ENCODE measurements at regions not wholly inside any gene's neighbourhood (a gene's known extent, or its start where the extent isn't known, plus 50 kb on each side); places are given as distances from the start of the nearest gene placed in this dataset.
A peak's percentile ranks its signal among the peaks of the same experiment; 100 is the strongest.

DNA sequence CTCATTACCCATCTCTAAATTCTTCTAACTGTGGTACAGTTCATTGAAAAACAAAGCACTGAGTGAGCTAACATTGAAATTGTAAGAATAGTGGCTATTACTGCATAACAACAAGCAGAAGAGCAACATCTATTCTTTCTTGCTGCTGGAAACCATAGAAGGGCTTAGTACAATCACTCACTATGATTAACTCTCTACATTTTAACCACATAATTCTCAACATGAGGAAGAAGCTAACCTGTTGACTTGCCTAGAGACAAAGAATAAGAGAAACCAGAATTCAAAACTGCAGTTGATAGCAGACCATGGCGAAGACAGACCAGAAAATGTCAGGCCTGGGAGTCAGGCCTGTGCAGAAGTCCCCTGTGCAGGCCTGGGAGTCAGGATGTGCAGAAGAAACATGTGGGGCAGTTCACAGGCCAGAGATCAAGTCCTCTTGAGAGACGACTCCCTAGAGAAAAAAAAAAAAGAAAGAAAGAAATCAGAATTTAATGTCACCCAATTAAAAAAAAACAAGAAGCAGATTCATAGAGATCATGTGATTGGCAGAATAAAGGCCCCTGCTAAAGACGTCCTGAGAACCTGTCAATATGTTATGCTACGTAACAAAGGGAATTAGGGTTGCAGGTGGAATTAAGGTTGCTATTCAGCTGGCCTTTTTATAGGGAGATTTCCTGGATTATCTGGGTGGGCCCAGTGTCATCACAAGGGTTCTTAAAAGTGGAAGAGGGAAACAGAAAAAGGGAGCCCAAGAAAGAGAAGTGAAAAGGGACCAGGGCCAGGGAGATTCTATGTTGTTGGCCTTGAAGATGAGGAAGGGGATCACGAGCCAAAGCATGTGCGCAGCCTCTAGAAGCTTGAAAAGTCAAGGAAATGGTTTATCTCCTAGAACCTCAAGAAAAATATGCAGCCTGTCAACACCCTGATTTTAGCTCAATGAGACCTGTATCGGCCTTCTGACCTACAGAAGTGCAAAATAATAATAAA, 94.9 kb downstream of the MRPL39 start:
- Mint-ChIP-seq H3K27ac (ENCODE audit: unreplicated experiment) (no peak overlapping the region), H3K36me3 (ENCODE audit: low read depth) (no peaks in the 10 kb centered on the region), H3K27me3 (ENCODE audit: low read depth) (no peaks in the 10 kb centered on the region), H3K4me3 (ENCODE audit: unreplicated experiment) (no peak overlapping the region), H3K9me3 (ENCODE audit: low read depth) (no peaks in the 10 kb centered on the region), H3K4me1 (ENCODE audit: low read depth) (peaks cover 20% of the 10 kb centered on the region)
- TF ChIP-seq, protein P1, sequence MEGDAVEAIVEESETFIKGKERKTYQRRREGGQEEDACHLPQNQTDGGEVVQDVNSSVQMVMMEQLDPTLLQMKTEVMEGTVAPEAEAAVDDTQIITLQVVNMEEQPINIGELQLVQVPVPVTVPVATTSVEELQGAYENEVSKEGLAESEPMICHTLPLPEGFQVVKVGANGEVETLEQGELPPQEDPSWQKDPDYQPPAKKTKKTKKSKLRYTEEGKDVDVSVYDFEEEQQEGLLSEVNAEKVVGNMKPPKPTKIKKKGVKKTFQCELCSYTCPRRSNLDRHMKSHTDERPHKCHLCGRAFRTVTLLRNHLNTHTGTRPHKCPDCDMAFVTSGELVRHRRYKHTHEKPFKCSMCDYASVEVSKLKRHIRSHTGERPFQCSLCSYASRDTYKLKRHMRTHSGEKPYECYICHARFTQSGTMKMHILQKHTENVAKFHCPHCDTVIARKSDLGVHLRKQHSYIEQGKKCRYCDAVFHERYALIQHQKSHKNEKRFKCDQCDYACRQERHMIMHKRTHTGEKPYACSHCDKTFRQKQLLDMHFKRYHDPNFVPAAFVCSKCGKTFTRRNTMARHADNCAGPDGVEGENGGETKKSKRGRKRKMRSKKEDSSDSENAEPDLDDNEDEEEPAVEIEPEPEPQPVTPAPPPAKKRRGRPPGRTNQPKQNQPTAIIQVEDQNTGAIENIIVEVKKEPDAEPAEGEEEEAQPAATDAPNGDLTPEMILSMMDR (IDR thresholded peaks at IDR 0.05): no peak
- DNase-seq (ENCODE audit: low spot score): no peak

DNA sequence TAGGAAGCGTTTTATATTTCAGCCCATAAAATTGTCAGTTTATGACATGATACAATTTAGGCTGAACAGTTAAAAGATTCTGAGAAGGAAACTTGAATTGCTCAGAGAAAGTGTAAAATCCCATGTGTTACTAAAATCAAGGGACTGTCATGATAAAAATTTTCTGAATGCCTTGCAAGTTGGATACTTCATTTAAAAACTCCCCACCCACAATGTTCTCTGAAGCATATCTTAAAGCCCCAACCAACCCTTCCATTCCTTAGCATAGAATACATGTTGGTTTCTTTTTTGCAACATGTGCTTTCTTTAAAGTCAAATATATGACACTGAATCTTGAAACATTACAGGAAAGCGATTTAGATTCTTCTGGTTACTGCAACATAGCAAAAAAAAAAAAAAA, 97.4 kb downstream of the MRPL39 start:
- Mint-ChIP-seq H3K9me3 (ENCODE audit: low read depth) (no peaks in the 10 kb centered on the region), H3K4me1 (ENCODE audit: low read depth) (peaks cover 18% of the 10 kb centered on the region), H3K27ac (ENCODE audit: unreplicated experiment) (no peak overlapping the region), H3K27me3 (ENCODE audit: low read depth) (no peaks in the 10 kb centered on the region), H3K36me3 (ENCODE audit: low read depth) (no peaks in the 10 kb centered on the region), H3K4me3 (ENCODE audit: unreplicated experiment) (no peak overlapping the region)
- no peak for DNase-seq (ENCODE audit: low spot score)
- TF ChIP-seq, protein P1 (IDR thresholded peaks at IDR 0.05): no peak

DNA sequence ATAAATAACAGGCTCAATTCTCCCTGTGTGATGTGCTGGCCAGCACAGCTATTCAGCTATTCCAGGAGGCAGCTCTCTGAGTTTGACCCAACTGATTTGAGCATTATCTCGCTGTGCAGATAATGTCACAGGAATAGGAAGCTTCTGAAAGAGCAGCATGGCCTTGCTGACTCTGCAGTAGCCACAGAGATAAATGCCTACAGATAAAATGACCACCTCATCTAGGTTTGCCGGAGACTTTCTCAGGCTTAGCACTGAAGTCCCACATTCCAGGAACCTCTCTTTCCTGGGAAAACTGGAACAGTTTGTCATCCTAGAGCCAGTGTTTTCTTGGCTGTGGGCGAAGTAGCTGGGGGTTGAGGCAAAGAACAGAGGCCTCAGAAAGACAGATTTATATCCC, 98.9 kb downstream of the MRPL39 start:
- Mint-ChIP-seq H3K27me3 (ENCODE audit: low read depth) (no peaks in the 10 kb centered on the region), H3K36me3 (ENCODE audit: low read depth) (no peaks in the 10 kb centered on the region), H3K4me1 (ENCODE audit: low read depth) (peaks cover 18% of the 10 kb centered on the region), H3K27ac (ENCODE audit: unreplicated experiment) (peak overlapping the region; percentile 9), H3K9me3 (ENCODE audit: low read depth) (no peaks in the 10 kb centered on the region), H3K4me3 (ENCODE audit: unreplicated experiment) (no peak overlapping the region)
- no peak for DNase-seq (ENCODE audit: low spot score)
- TF ChIP-seq, protein P1 (IDR thresholded peaks at IDR 0.05): no peak

DNA sequence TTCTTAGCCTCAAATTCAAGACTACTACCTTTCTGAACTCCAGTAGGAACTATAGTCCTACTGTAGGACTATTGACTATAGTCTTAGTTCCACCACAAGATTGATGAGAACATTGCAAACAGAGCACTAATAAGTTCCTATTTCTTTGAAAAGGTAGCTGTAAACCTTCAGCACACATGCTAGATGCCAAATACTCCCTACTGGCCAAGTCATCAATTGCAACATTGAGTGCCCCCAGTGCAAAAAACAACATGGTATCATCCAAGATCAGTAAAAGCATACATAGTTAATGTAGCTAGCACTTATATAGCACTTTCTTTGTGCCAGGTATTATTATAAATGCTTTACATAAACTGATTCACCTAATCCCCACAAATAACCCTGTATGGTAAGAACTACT, 99.8 kb downstream of the MRPL39 start:
- Mint-ChIP-seq H3K27me3 (ENCODE audit: low read depth) (no peaks in the 10 kb centered on the region), H3K36me3 (ENCODE audit: low read depth) (no peaks in the 10 kb centered on the region), H3K4me3 (ENCODE audit: unreplicated experiment) (no peak overlapping the region), H3K9me3 (ENCODE audit: low read depth) (no peaks in the 10 kb centered on the region), H3K27ac (ENCODE audit: unreplicated experiment) (no peak overlapping the region), H3K4me1 (ENCODE audit: low read depth) (peaks cover 18% of the 10 kb centered on the region)
- no peak for DNase-seq (ENCODE audit: low spot score)
- TF ChIP-seq, protein P1 (IDR thresholded peaks at IDR 0.05): peak; percentile 29

DNA sequence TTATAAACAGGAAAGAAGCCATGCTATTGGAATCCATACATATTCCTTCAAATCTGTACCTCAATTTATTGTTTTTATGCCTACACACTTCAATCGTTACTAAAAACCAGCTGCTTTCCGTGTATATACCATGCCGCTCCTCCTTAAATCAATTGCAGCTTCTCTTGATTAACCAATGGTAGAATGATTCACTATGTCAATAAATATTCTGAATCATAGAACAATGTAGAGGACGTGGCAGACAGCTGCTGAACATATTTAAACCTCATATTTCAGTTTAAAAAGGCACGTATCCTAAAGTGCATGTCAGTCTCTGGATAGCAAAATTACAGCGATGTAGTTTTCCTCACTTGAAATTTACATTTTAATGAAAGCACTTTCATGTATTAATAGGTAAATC, 100.4 kb downstream of the MRPL39 start:
- DNase-seq (ENCODE audit: low spot score): no peak
- Mint-ChIP-seq H3K27ac (ENCODE audit: unreplicated experiment) (no peak overlapping the region), H3K9me3 (ENCODE audit: low read depth) (no peaks in the 10 kb centered on the region), H3K27me3 (ENCODE audit: low read depth) (no peaks in the 10 kb centered on the region), H3K4me3 (ENCODE audit: unreplicated experiment) (no peak overlapping the region), H3K4me1 (ENCODE audit: low read depth) (peaks cover 18% of the 10 kb centered on the region), H3K36me3 (ENCODE audit: low read depth) (no peaks in the 10 kb centered on the region)
- TF ChIP-seq, protein P1 (IDR thresholded peaks at IDR 0.05): no peak

All from chondrocyte (in vitro differentiated cells).